Transverse colon (tissue), 4 donors: ENCODE measurements at regions not wholly inside any gene's neighbourhood (a gene's known extent, or its start where the extent isn't known, plus 50 kb on each side); places are given as distances from the start of the nearest gene placed in this dataset.
"Not testable (repeated sequence)": the region's sequence is repeated elsewhere in the genome, so short reads cannot be mapped to it uniquely, and the experiment has no call there.

Experiments
- CTCF ChIP-seq, 5 experiments: fragments of 200-600 bp in 3 of 5; fragments of 450-650 bp in 2 of 5; sonication (generic) in 3 of 5; IDR thresholded peaks; 1 replicate in 2 of 5; 2 replicates in 3 of 5; pipeline ENCODE4 v1.5.1; 2016 to 2017; ENCODE audit warnings: antibody characterized with exemption in 5 of 5, inconsistent platforms in 3 of 5, mild to moderate bottlenecking in 2 of 5, moderate library complexity in 1 of 5
- POLR2A ChIP-seq: fragments of 450-650 bp; IDR thresholded peaks from one replicate; pipeline ENCODE4 v1.6.1; 2016; ENCODE audit warnings: antibody characterized with exemption, mild to moderate bottlenecking, moderate library complexity
- POLR2AphosphoS5 ChIP-seq, 3 donors: sonication (generic); formaldehyde crosslinking; IDR thresholded peaks; one replicate each; pipeline ENCODE4 v1.6.1; 2016; ENCODE audit warnings: antibody characterized with exemption in 3 of 3

GRCh38 chr2:89224803-89225202, 533.3 kb downstream of the RPIA start:
- peak in 1 of 5 experiments; percentile 3 for TF ChIP-seq CTCF (IDR thresholded peaks at IDR 0.05)
- not testable (repeated sequence) for TF ChIP-seq POLR2A; POLR2AphosphoS5 (IDR thresholded peaks at IDR 0.05)
